K562 (cell line): ENCODE measurements at regions not wholly inside any gene's neighbourhood (a gene's known extent, or its start where the extent isn't known, plus 50 kb on each side); places are given as distances from the start of the nearest gene placed in this dataset.

Experiments
- ATF1 ChIP-seq, 2 experiments: fragments of 450-650 bp in 1 of 2; IDR thresholded peaks; 2 replicates each; pipeline ENCODE4 v1.6.1; 2016; ENCODE audit warnings: missing compliant biosample characterization in 1 of 2, missing genetic modification characterization in 1 of 2
- CBX3 ChIP-seq, 2 experiments: IDR thresholded peaks; 1 replicate in 1 of 2; 2 replicates in 1 of 2; pipeline ENCODE4 v1.6.1; 2012; ENCODE audit warnings: inconsistent platforms in 2 of 2, low read length in 2 of 2, borderline replicate concordance in 1 of 2, control low read depth in 1 of 2
- CCNT2 ChIP-seq: IDR thresholded peaks from 2 replicates; pipeline ENCODE4 v1.6.1; 2011; ENCODE audit warnings: borderline replicate concordance, low read depth, mild to moderate bottlenecking, moderate library complexity, mixed read lengths, low read length; ENCODE audit not compliant: insufficient read length; ENCODE audit errors: extremely low read depth
- FOXA1 ChIP-seq: fragments of 450-650 bp; IDR thresholded peaks from 2 replicates; pipeline ENCODE4 v1.6.1; 2016; ENCODE audit warnings: mild to moderate bottlenecking, borderline replicate concordance
- POLR2A ChIP-seq: fragments of 450-650 bp; conservative IDR thresholded peaks from 2 replicates; pipeline ENCODE4 v1.6.1; 2016
- SIN3A ChIP-seq, 2 experiments: fragments of 150-350 bp in 1 of 2; IDR thresholded peaks; 2 replicates each; pipeline ENCODE4 v1.6.1; 2011 to 2016; ENCODE audit warnings: borderline replicate concordance in 2 of 2, low read depth in 2 of 2, low read length in 2 of 2, mild to moderate bottlenecking in 2 of 2, moderate library complexity in 2 of 2; ENCODE audit not compliant: control insufficient read depth in 1 of 2
- ZNF239 ChIP-seq: fragments of 250-450 bp; sonication (Bioruptor Pico); IDR thresholded peaks from 2 replicates; pipeline ENCODE4 v1.4.0; 2020; ENCODE audit warnings: mild to moderate bottlenecking
- ZNF589 ChIP-seq: fragments of 200-800 bp; sonication (Bioruptor generic); IDR thresholded peaks from 2 replicates; pipeline ENCODE4 v1.6.1; 2016; ENCODE audit warnings: low read depth, missing genetic modification characterization, missing compliant biosample characterization
- ZSCAN29 ChIP-seq: fragments of 450-650 bp; IDR thresholded peaks from 2 replicates; pipeline ENCODE4 v1.6.1; 2017
- TF ChIP-seq, protein P1 (sequence below): fragments of 250-450 bp; sonication (Bioruptor Pico); IDR thresholded peaks from 2 replicates; pipeline ENCODE4 v1.8.0; 2021; ENCODE audit warnings: moderate library complexity, mild to moderate bottlenecking, inconsistent platforms

- TF ChIP-seq ZNF239, result no peak
- no peak for TF ChIP-seq FOXA1
- no peak for TF ChIP-seq CCNT2
- no peak for TF ChIP-seq ZNF589
- TF ChIP-seq ZSCAN29, result no peak
- TF ChIP-seq SIN3A (IDR thresholded peaks at IDR 0.05; ENCODE audit: borderline replicate concordance in 2 of 2, control insufficient read depth in 1 of 2, low read depth in 2 of 2, low read length in 2 of 2), result no peak
- TF ChIP-seq, protein P1, sequence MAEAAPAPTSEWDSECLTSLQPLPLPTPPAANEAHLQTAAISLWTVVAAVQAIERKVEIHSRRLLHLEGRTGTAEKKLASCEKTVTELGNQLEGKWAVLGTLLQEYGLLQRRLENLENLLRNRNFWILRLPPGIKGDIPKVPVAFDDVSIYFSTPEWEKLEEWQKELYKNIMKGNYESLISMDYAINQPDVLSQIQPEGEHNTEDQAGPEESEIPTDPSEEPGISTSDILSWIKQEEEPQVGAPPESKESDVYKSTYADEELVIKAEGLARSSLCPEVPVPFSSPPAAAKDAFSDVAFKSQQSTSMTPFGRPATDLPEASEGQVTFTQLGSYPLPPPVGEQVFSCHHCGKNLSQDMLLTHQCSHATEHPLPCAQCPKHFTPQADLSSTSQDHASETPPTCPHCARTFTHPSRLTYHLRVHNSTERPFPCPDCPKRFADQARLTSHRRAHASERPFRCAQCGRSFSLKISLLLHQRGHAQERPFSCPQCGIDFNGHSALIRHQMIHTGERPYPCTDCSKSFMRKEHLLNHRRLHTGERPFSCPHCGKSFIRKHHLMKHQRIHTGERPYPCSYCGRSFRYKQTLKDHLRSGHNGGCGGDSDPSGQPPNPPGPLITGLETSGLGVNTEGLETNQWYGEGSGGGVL (CRISPR knock-in tag), result no peak
- no peak for TF ChIP-seq CBX3 (IDR thresholded peaks at IDR 0.05; ENCODE audit: borderline replicate concordance in 1 of 2, low read length in 2 of 2)
- TF ChIP-seq POLR2A, result no peak
- TF ChIP-seq ATF1 (CRISPR knock-in tag; IDR thresholded peaks at IDR 0.05), result no peak
- TF ChIP-seq ATF1 (tag; IDR thresholded peaks at IDR 0.05), result no peak
Observed at GRCh38 chrX:95367286-95367685, 1317.4 kb upstream of the DIAPH2 start.
